ENCODE measurements at regions not wholly inside any gene's neighbourhood (a gene's known extent, or its start where the extent isn't known, plus 50 kb on each side); places are given as distances from the start of the nearest gene placed in this dataset.

GRCh38 chr13:34349091-34349722 lies 531.3 kb downstream of the RFC3 start:
- no peaks in the 10 kb centered on the region for H3K9me3 ChIP-seq
- H3K4me3 ChIP-seq, result no peak overlapping the region
- WGBS, 5 donors, result 90 to 100% (median 95%) methylated on average over 1 of the region's 1 CpG

GRCh38 chr13:34350671-34351070 lies 532.7 kb downstream of the RFC3 start:
- WGBS, 5 donors, result 96 to 100% (median 98%) methylated on average over 3 of the region's 3 CpGs
- H3K36me3 ChIP-seq, result no peaks in the 10 kb centered on the region
- no peak for DNase-seq
- H3K9me3 ChIP-seq, result no peaks in the 10 kb centered on the region
- TF ChIP-seq POLR2AphosphoS5 (IDR thresholded peaks at IDR 0.05) (no peak), CTCF (IDR thresholded peaks at IDR 0.05 in 8 of 11, conservative IDR thresholded peaks at IDR 0.05 in 3 of 11) (no peak), POLR2A (IDR thresholded peaks at IDR 0.05) (no peak)
- no peak overlapping the region for H3K27ac ChIP-seq
- no peaks in the 10 kb centered on the region for H3K27me3 ChIP-seq (replicated peaks in 1 of 7)
- no peak overlapping the region for H3K4me3 ChIP-seq
- intact Hi-C loops (cut with DNase I; ENCODE audit: low total_unique reads), result no loop called here
- H3K4me1 ChIP-seq, result no peaks in the 10 kb centered on the region

More at GRCh38 chr13:34349091-34349722, 531.3 kb downstream of the RFC3 start:
- no peaks in the 10 kb centered on the region for H3K4me1 ChIP-seq
- intact Hi-C loops (cut with DNase I; ENCODE audit: low total_unique reads), result no loop called here
- H3K27ac ChIP-seq, result no peak overlapping the region
- TF ChIP-seq CTCF (IDR thresholded peaks at IDR 0.05 in 8 of 11, conservative IDR thresholded peaks at IDR 0.05 in 3 of 11) (no peak), POLR2A (IDR thresholded peaks at IDR 0.05) (no peak), POLR2AphosphoS5 (IDR thresholded peaks at IDR 0.05) (peak in 1 of 3 donors; percentile 27)
- H3K27me3 ChIP-seq (replicated peaks in 1 of 7), result no peaks in the 10 kb centered on the region
- no peaks in the 10 kb centered on the region for H3K36me3 ChIP-seq
- no peak for DNase-seq

- intact Hi-C loops (cut with DNase I; ENCODE audit: low total_unique reads), result no loop called here
- no peaks in the 10 kb centered on the region for H3K9me3 ChIP-seq
- H3K4me1 ChIP-seq, result no peaks in the 10 kb centered on the region
- H3K27me3 ChIP-seq (replicated peaks in 1 of 7), result no peaks in the 10 kb centered on the region
- no peak overlapping the region for H3K27ac ChIP-seq
- TF ChIP-seq POLR2A (IDR thresholded peaks at IDR 0.05) (no peak), CTCF (IDR thresholded peaks at IDR 0.05 in 8 of 11, conservative IDR thresholded peaks at IDR 0.05 in 3 of 11) (no peak), POLR2AphosphoS5 (IDR thresholded peaks at IDR 0.05) (no peak)
- no peak for DNase-seq
- H3K4me3 ChIP-seq, result no peak overlapping the region
- H3K36me3 ChIP-seq, result no peaks in the 10 kb centered on the region
- 90 to 97% (median 92%) methylated on average over 3 of the region's 3 CpGs for WGBS, 5 donors
Observed at GRCh38 chr13:34351134-34351533, 533.2 kb downstream of the RFC3 start.

- DNase-seq, result no peak
- H3K27me3 ChIP-seq (replicated peaks in 1 of 7), result no peaks in the 10 kb centered on the region
- intact Hi-C loops (cut with DNase I; ENCODE audit: low total_unique reads), result no loop called here
- H3K27ac ChIP-seq, result no peak overlapping the region
- no peak overlapping the region for H3K4me3 ChIP-seq
- peaks cover 0 to 7% (median 2%) of the 10 kb centered on the region in 6 donors for H3K4me1 ChIP-seq
- TF ChIP-seq POLR2A (IDR thresholded peaks at IDR 0.05) (no peak), CTCF (IDR thresholded peaks at IDR 0.05 in 8 of 11, conservative IDR thresholded peaks at IDR 0.05 in 3 of 11) (no peak), POLR2AphosphoS5 (IDR thresholded peaks at IDR 0.05) (no peak)
- WGBS, 5 donors, result 86 to 94% (median 88%) methylated on average over 4 of the region's 4 CpGs
- no peaks in the 10 kb centered on the region for H3K9me3 ChIP-seq
- H3K36me3 ChIP-seq, result no peaks in the 10 kb centered on the region
Observed at GRCh38 chr13:34352958-34353357, 535.0 kb downstream of the RFC3 start.

All from spleen (tissue), 11 donors.